Endothelial cell (in vitro differentiated cells): ENCODE measurements at regions not wholly inside any gene's neighbourhood (a gene's known extent, or its start where the extent isn't known, plus 50 kb on each side); places are given as distances from the start of the nearest gene placed in this dataset.

Source experiments
- DNase-seq: peaks from one replicate; pipeline ENCODE4 v3.0.0; 2021; ENCODE audit warnings: low spot score
- H3K27ac Mint-ChIP-seq: one replicate; pipeline ENCODE4 v1.8.0; 2021; ENCODE audit warnings: mixed read lengths, inconsistent platforms; ENCODE audit not compliant: unreplicated experiment
- H3K27me3 Mint-ChIP-seq: one replicate; pipeline ENCODE4 v1.8.0; 2021; ENCODE audit warnings: mild to moderate bottlenecking, moderate library complexity, mixed read lengths, inconsistent platforms; ENCODE audit not compliant: unreplicated experiment
- H3K36me3 Mint-ChIP-seq: one replicate; pipeline ENCODE4 v1.8.0; 2021; ENCODE audit warnings: mild to moderate bottlenecking, low read depth, mixed read lengths, inconsistent platforms; ENCODE audit not compliant: unreplicated experiment
- H3K4me1 Mint-ChIP-seq: one replicate; pipeline ENCODE4 v1.8.0; 2021; ENCODE audit warnings: mild to moderate bottlenecking, mixed read lengths, inconsistent platforms; ENCODE audit not compliant: unreplicated experiment
- H3K4me3 Mint-ChIP-seq: one replicate; pipeline ENCODE4 v1.8.0; 2021; ENCODE audit warnings: mild to moderate bottlenecking, mixed read lengths, inconsistent platforms; ENCODE audit not compliant: unreplicated experiment
- H3K9me3 Mint-ChIP-seq: one replicate; pipeline ENCODE4 v1.8.0; 2021; ENCODE audit warnings: mixed read lengths, inconsistent platforms; ENCODE audit not compliant: unreplicated experiment
- CTCF ChIP-seq: fragments of 200-600 bp; sonication (generic); IDR thresholded peaks from one replicate; pipeline ENCODE4 v1.5.0; 2021; ENCODE audit warnings: antibody characterized with exemption; ENCODE audit not compliant: unreplicated experiment

GRCh38 chr11:71066311-71066710 is 186.1 kb downstream of the SHANK2 start:
- Mint-ChIP-seq H3K4me3 (no peak overlapping the region), H3K36me3 (no peaks in the 10 kb centered on the region), H3K4me1 (peaks cover 9% of the 10 kb centered on the region), H3K27me3 (peaks cover 4% of the 10 kb centered on the region), H3K9me3 (no peaks in the 10 kb centered on the region), H3K27ac (no peak overlapping the region)
- TF ChIP-seq CTCF = no peak
- DNase-seq = no peak

DNA sequence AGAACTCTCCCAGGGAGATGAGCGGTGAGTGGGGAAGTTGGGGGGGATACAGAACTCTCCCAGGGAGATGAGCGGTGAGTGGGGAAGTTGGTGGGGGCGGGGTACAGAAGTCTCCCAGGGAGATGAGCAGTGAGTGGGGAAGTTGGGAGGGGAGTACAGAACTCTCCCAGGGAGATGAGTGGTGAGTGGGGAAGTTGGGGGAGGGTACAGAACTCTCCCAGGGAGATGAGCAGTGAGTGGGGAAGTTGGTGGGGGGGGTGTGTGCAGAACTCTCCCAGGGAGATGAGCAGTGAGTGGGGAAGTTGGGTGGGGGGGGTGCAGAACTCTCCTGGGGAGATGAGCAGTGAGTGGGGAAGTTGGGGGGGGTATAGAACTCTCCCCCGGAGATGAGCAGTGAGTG is 186.5 kb downstream of the SHANK2 start:
- peaks cover 9% of the 10 kb centered on the region for H3K4me1 Mint-ChIP-seq
- no peak overlapping the region for H3K4me3 Mint-ChIP-seq
- no peak for TF ChIP-seq CTCF
- H3K9me3 Mint-ChIP-seq = no peaks in the 10 kb centered on the region
- peaks cover 4% of the 10 kb centered on the region for H3K27me3 Mint-ChIP-seq
- no peak for DNase-seq
- no peaks in the 10 kb centered on the region for H3K36me3 Mint-ChIP-seq
- H3K27ac Mint-ChIP-seq = no peak overlapping the region

GRCh38 chr11:71064702-71065515 is 187.5 kb downstream of the SHANK2 start:
- peaks cover 4% of the 10 kb centered on the region for H3K27me3 Mint-ChIP-seq
- H3K4me3 Mint-ChIP-seq = no peak overlapping the region
- H3K9me3 Mint-ChIP-seq = no peaks in the 10 kb centered on the region
- TF ChIP-seq CTCF = no peak
- peaks cover 9% of the 10 kb centered on the region for H3K4me1 Mint-ChIP-seq
- no peak overlapping the region for H3K27ac Mint-ChIP-seq
- no peak for DNase-seq
- no peaks in the 10 kb centered on the region for H3K36me3 Mint-ChIP-seq

DNA sequence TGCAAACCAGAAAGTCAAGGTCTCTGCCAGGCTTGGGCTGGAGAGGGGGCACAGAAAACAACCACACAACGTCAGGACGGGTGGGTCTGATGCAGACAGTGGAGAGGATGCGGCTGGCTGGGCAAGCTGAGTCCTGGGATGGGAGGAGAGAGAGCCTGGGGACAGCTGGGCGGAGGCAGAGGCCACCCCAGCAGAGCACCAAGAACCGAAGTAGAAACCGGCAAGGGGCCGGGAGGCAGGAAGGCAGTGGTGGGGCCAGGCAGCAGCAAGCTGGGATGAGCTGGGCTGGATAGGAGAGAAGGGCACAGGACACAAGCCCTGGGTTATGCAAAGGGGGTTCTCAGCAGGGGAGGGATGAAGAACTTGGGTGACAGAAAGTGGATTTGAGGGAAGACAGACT is 188.2 kb downstream of the SHANK2 start:
- DNase-seq = no peak
- no peaks in the 10 kb centered on the region for H3K36me3 Mint-ChIP-seq
- H3K4me1 Mint-ChIP-seq = peaks cover 9% of the 10 kb centered on the region
- H3K4me3 Mint-ChIP-seq = no peak overlapping the region
- H3K9me3 Mint-ChIP-seq = no peaks in the 10 kb centered on the region
- TF ChIP-seq CTCF = no peak
- H3K27ac Mint-ChIP-seq = no peak overlapping the region
- H3K27me3 Mint-ChIP-seq = peaks cover 5% of the 10 kb centered on the region

- Mint-ChIP-seq H3K4me1 (peaks cover 9% of the 10 kb centered on the region), H3K36me3 (no peaks in the 10 kb centered on the region), H3K27ac (no peak overlapping the region), H3K27me3 (peaks cover 6% of the 10 kb centered on the region), H3K9me3 (no peaks in the 10 kb centered on the region), H3K4me3 (no peak overlapping the region)
- TF ChIP-seq CTCF = no peak
- DNase-seq = no peak
Observed at GRCh38 chr11:71063129-71063528, 189.2 kb downstream of the SHANK2 start.
